OCI-LY3 (cell line): ENCODE measurements at regions not wholly inside any gene's neighbourhood (a gene's known extent, or its start where the extent isn't known, plus 50 kb on each side); places are given as distances from the start of the nearest gene placed in this dataset.

Experiments
- H2AFZ ChIP-seq: fragments of 200-600, 300-600 bp; shearing (Covaris generic); 2 replicates; pipeline ENCODE4 v1.6.0; 2014; ENCODE audit warnings: antibody characterized with exemption, low read depth, low read length
- H3K27ac ChIP-seq: fragments of 200-600, 300-600 bp; sonication (generic); 2 replicates; pipeline ENCODE4 v1.5.1; 2014; ENCODE audit warnings: mild to moderate bottlenecking, low read length, moderate library complexity, mixed read lengths
- H3K27me3 ChIP-seq: fragments of 200-600, 300-600 bp; sonication (generic); 2 replicates; pipeline ENCODE4 v1.6.1; 2014; ENCODE audit warnings: low read depth, low read length, mixed read lengths
- H3K36me3 ChIP-seq: fragments of 200-600, 300-600 bp; sonication (generic); replicated peaks from 2 replicates; pipeline ENCODE3; 2014; ENCODE audit warnings: low read depth, low read length, mixed read lengths
- H3K4me1 ChIP-seq: fragments of 300-600, 200-600 bp; sonication (generic); 2 replicates; pipeline ENCODE4 v1.6.1; 2014; ENCODE audit warnings: low read length, mixed read lengths
- H3K4me2 ChIP-seq: fragments of 200-600, 300-600 bp; sonication (generic); 2 replicates; pipeline ENCODE4 v1.6.1; 2014; ENCODE audit warnings: low read length, mixed read lengths
- H3K4me3 ChIP-seq: fragments of 300-600, 200-600 bp; sonication (generic); 2 replicates; pipeline ENCODE4 v1.5.1; 2014; ENCODE audit warnings: antibody characterized with exemption, mild to moderate bottlenecking, low read length, moderate library complexity
- H3K79me2 ChIP-seq: fragments of 300-600, 200-600 bp; shearing (Covaris generic); 2 replicates; pipeline ENCODE4 v1.6.1; 2014; ENCODE audit warnings: mild to moderate bottlenecking, low read length, mixed read lengths
- H3K9ac ChIP-seq: fragments of 300-600, 200-600 bp; shearing (Covaris generic); 2 replicates; pipeline ENCODE4 v1.6.0; 2014; ENCODE audit warnings: mild to moderate bottlenecking, low read length, moderate library complexity
- H3K9me3 ChIP-seq: fragments of 200-600, 300-600 bp; shearing (Covaris generic); 2 replicates; pipeline ENCODE4 v1.6.1; 2014; ENCODE audit warnings: low read length, mixed read lengths; ENCODE audit not compliant: insufficient read depth
- H4K20me1 ChIP-seq: fragments of 200-600, 300-600 bp; sonication (generic); 2 replicates; pipeline ENCODE4 v1.6.1; 2016; ENCODE audit warnings: low read length, mixed read lengths; ENCODE audit not compliant: insufficient read depth
- EZH2phosphoT487 ChIP-seq: fragments of 200-600 bp; shearing (Covaris generic); IDR thresholded peaks from 2 replicates; pipeline ENCODE4 v1.6.1; 2018; ENCODE audit warnings: antibody characterized with exemption, mixed run types, low read depth
- TF ChIP-seq, protein P1 (sequence below): fragments of 200-600, 300-600 bp; sonication (generic); IDR thresholded peaks from 2 replicates; pipeline ENCODE4 v1.5.1; 2014; ENCODE audit warnings: antibody characterized with exemption, low read length, low read depth

- no peaks in the 10 kb centered on the region for H3K36me3 ChIP-seq
- H3K4me1 ChIP-seq = no peaks in the 10 kb centered on the region
- H3K27me3 ChIP-seq = no peaks in the 10 kb centered on the region
- H4K20me1 ChIP-seq = no peaks in the 10 kb centered on the region
- H3K9me3 ChIP-seq = no peaks in the 10 kb centered on the region
- H2AFZ ChIP-seq = no peak overlapping the region
- no peak overlapping the region for H3K4me3 ChIP-seq
- no peak overlapping the region for H3K27ac ChIP-seq
- TF ChIP-seq, protein P1, sequence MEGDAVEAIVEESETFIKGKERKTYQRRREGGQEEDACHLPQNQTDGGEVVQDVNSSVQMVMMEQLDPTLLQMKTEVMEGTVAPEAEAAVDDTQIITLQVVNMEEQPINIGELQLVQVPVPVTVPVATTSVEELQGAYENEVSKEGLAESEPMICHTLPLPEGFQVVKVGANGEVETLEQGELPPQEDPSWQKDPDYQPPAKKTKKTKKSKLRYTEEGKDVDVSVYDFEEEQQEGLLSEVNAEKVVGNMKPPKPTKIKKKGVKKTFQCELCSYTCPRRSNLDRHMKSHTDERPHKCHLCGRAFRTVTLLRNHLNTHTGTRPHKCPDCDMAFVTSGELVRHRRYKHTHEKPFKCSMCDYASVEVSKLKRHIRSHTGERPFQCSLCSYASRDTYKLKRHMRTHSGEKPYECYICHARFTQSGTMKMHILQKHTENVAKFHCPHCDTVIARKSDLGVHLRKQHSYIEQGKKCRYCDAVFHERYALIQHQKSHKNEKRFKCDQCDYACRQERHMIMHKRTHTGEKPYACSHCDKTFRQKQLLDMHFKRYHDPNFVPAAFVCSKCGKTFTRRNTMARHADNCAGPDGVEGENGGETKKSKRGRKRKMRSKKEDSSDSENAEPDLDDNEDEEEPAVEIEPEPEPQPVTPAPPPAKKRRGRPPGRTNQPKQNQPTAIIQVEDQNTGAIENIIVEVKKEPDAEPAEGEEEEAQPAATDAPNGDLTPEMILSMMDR = no peak
- TF ChIP-seq EZH2phosphoT487 = no peak
- H3K4me2 ChIP-seq = no peak overlapping the region
- H3K79me2 ChIP-seq = no peaks in the 10 kb centered on the region
- no peak overlapping the region for H3K9ac ChIP-seq
These were observed 67.5 kb upstream of the AFDN start for GRCh38 chr6:167759206-167759605.

DNA sequence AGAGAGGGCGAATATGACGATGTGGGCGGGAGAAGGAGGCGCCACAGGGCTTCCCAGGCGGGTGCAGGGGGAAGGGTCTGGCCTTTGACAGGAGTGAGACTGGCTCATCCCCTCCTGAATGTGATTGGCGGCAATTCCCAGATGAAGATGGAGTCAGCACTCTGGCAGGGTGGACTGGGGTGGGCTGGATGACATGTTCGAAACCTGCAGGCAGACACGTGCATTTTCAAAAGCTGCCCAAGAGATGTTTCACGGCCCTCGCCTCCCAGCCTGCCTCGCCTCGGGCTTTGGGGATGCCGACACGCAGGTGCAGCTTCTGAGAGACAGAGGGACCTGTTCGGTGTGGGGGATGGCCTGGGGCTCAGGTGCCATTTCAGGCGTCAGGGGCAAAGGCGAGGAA is 66.8 kb upstream of the AFDN start:
- Histone ChIP-seq H3K9me3 (no peaks in the 10 kb centered on the region), H3K4me2 (no peak overlapping the region), H4K20me1 (no peaks in the 10 kb centered on the region), H3K79me2 (no peaks in the 10 kb centered on the region), H3K4me1 (no peaks in the 10 kb centered on the region), H3K9ac (no peak overlapping the region), H3K36me3 (no peaks in the 10 kb centered on the region), H3K4me3 (no peak overlapping the region), H3K27me3 (no peaks in the 10 kb centered on the region), H3K27ac (no peak overlapping the region), H2AFZ (no peak overlapping the region)
- TF ChIP-seq, protein P1 = no peak
- no peak for TF ChIP-seq EZH2phosphoT487

GRCh38 chr6:167760979-167761793 is 65.5 kb upstream of the AFDN start:
- no peaks in the 10 kb centered on the region for H3K79me2 ChIP-seq
- TF ChIP-seq, protein P1 = no peak
- no peak for TF ChIP-seq EZH2phosphoT487
- H3K27ac ChIP-seq = no peak overlapping the region
- H2AFZ ChIP-seq = no peak overlapping the region
- H3K4me1 ChIP-seq = peaks cover 8% of the 10 kb centered on the region
- H3K9me3 ChIP-seq = no peaks in the 10 kb centered on the region
- H3K4me2 ChIP-seq = no peak overlapping the region
- H3K36me3 ChIP-seq = no peaks in the 10 kb centered on the region
- no peak overlapping the region for H3K4me3 ChIP-seq
- H4K20me1 ChIP-seq = no peaks in the 10 kb centered on the region
- no peaks in the 10 kb centered on the region for H3K27me3 ChIP-seq
- H3K9ac ChIP-seq = no peak overlapping the region

DNA sequence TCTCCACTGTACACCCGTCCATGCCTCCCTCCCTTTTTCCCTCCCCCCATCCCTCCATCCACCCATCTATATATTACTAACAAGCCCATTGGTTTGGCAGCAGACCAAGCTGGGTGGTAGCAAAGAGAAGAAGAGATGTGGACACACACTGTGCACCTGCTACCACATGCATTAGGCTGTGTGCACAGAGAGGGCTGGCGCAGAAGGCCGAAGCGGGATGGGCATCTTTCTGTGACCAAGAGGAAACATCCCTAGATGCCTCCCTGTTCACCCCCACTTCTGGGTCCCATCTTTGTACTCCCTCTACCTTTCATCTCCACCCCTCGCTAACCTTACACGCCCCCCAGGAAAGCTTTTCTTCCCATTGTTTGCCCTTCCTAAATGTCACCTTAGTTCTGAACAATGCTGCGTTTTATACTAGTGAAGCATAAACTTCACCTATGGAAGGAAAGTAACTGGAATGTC is 64.9 kb upstream of the AFDN start:
- Histone ChIP-seq H3K9ac (no peak overlapping the region), H3K79me2 (no peaks in the 10 kb centered on the region), H3K36me3 (no peaks in the 10 kb centered on the region), H3K4me2 (no peak overlapping the region), H3K27ac (no peak overlapping the region), H3K27me3 (no peaks in the 10 kb centered on the region), H2AFZ (no peak overlapping the region), H3K4me3 (no peak overlapping the region), H4K20me1 (no peaks in the 10 kb centered on the region), H3K4me1 (peaks cover 8% of the 10 kb centered on the region), H3K9me3 (no peaks in the 10 kb centered on the region)
- TF ChIP-seq, protein P1 = no peak
- no peak for TF ChIP-seq EZH2phosphoT487
